ENCODE measurements at regions not wholly inside any gene's neighbourhood (a gene's known extent, or its start where the extent isn't known, plus 50 kb on each side); places are given as distances from the start of the nearest gene placed in this dataset.

DNA sequence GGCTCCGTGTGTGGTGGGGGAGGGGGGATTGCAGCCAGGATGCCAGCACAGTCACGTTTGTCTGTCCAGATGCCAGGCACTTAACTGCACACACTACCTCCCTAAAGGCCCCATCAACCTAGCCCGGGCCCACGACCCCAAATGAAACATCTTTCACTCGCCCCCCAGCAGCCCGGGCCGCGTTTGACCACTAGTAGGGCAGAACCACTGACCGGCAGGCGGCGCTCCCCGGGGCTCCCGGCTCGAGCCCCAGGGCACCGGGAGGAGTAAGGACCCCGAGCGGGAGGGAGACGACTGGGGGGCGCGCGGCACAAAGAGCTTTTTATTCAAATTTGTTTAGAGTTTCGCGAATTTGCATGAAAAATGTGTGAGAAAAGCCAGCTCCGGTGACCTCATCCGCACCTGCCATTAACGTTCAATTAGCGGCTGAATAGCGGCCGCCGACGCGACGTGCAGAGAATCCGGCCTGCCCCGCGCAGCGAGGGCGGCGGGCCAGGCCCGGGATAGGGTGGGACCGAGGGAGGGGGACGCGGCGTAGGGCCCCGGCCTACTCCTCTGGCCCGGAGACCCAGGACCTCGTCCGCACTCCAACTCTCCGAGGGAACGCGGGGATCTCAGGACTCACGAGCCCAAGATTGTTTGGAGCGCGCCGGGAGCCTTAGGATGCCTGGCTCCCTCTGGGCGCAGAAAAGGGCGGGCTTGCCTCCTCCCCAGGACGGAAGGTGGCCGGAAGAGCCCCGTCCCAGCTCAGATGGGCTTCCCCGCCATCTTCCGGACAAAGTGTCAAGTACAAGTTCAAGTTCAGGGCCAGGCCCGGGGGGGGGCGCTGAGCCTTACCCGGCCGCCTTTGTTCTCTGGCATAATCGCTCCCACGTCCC is 64.9 kb upstream of the POLG start:
- peak overlapping the region; percentile 9 for H3K4me3 ChIP-seq (ENCODE audit: low read depth, low read length)
- TF ChIP-seq, protein P1, sequence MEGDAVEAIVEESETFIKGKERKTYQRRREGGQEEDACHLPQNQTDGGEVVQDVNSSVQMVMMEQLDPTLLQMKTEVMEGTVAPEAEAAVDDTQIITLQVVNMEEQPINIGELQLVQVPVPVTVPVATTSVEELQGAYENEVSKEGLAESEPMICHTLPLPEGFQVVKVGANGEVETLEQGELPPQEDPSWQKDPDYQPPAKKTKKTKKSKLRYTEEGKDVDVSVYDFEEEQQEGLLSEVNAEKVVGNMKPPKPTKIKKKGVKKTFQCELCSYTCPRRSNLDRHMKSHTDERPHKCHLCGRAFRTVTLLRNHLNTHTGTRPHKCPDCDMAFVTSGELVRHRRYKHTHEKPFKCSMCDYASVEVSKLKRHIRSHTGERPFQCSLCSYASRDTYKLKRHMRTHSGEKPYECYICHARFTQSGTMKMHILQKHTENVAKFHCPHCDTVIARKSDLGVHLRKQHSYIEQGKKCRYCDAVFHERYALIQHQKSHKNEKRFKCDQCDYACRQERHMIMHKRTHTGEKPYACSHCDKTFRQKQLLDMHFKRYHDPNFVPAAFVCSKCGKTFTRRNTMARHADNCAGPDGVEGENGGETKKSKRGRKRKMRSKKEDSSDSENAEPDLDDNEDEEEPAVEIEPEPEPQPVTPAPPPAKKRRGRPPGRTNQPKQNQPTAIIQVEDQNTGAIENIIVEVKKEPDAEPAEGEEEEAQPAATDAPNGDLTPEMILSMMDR (IDR thresholded peaks at IDR 0.05; ENCODE audit: insufficient read depth, low read length) = peak; percentile 37
- DNase-seq (ENCODE audit: low read depth) = no peak

DNA sequence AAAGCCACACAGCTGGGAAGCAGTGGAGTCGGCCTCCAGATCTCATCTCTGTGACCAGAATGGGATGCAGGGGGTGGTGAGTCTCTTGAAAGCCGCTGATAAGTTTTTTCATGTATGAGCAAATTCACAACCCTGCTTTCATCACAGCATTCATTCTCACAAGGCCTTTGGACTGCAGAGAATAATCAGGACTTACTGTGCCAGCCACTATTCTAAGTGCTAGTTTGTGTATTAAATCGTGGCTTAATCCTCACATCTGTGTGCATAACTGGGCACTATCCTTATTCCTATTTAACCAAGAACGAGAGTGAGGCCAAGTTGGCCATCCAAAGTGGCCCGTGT is 64.2 kb upstream of the POLG start:
- DNase-seq (ENCODE audit: low read depth) = no peak
- no peak overlapping the region for H3K4me3 ChIP-seq (ENCODE audit: low read depth, low read length)
- TF ChIP-seq, protein P1 (IDR thresholded peaks at IDR 0.05; ENCODE audit: insufficient read depth, low read length) = no peak

DNA sequence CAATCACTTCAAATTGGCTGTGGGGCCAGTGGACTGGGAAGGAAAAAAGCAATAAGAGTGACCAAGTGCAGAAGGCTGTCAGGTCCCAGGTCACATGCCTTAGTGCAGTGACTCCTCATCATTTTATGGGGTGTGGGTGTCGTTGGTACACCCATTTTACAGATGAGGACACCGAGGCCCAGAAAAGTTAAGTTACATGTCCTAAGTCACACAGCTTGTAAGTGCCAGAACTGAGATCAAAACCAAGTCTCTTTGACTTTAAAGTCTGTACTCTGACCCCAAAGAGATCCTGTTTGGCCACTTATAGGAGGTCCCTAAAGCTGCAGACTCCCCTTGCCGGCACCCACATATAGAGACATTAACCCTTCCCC is 63.0 kb upstream of the POLG start:
- TF ChIP-seq, protein P1 (IDR thresholded peaks at IDR 0.05; ENCODE audit: insufficient read depth, low read length) = no peak
- H3K4me3 ChIP-seq (ENCODE audit: low read depth, low read length) = no peak overlapping the region
- no peak for DNase-seq (ENCODE audit: low read depth)

DNA sequence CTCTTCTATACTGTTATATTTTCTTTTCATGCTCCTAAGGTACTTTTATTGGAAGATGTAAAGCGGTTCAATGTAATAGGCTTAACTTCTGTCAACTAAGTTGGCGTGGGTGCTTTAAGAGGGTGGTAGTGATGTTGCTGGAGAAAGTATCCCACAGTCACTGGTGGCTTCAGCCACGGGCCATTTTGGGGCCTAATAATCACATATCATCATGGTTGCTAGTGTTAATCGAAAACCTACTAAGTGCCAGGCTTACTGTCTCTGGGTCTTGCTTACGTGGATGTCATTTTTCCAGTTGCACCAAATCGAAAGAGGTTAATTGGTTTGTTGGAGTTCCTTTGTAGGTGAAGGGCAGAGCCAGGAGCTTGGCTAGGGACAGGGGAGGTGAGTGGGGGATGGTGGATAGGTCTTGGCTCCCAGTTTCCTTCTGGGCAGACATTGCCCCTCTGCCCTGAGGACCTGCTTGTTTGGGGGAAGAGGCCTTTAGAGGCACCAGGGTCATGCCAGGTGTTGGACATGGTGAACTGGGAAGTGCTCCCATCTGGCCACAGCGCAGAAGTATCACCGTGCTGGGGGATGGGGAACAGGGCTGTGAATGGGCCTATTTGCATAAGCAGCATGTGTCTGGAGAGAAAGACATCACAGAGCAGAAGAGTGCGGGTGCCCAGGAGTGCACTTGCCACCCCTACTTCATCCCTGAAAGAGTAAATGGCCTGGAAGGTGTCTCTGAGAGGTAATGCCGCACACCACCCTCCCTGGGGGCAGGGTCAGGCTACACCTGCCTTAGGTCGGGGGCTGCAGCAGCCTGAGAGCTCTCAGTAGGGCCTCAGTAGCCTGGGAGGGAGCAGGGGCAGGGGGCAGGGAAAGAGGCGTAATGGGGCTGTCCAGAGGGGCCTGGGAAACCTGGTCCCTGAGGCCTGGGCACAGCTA is 62.4 kb upstream of the POLG start:
- no peak for DNase-seq (ENCODE audit: low read depth)
- TF ChIP-seq, protein P1 (IDR thresholded peaks at IDR 0.05; ENCODE audit: insufficient read depth, low read length) = no peak
- H3K4me3 ChIP-seq (ENCODE audit: low read depth, low read length) = no peak overlapping the region

DNA sequence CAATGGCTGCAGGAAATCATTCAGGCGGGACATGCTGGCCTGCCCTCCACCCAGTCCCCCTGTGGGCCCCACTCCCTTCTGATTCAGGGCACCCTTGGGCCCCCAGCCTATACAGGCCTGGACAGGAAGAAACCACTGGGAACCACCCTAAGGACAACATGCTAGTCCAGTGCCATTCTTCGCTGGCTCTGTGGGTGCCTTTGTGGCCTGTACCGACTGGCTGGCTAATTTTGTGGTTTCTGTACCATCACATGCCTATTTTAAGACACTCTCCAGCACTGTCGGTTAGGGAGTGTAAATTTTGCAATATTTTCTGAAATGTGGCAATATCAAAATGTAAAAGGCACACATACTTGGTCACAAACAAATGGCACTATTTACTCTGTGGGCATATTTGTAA is 61.4 kb upstream of the POLG start:
- DNase-seq (ENCODE audit: low read depth) = no peak
- H3K4me3 ChIP-seq (ENCODE audit: low read depth, low read length) = no peak overlapping the region
- TF ChIP-seq, protein P1 (IDR thresholded peaks at IDR 0.05; ENCODE audit: insufficient read depth, low read length) = no peak

DNA sequence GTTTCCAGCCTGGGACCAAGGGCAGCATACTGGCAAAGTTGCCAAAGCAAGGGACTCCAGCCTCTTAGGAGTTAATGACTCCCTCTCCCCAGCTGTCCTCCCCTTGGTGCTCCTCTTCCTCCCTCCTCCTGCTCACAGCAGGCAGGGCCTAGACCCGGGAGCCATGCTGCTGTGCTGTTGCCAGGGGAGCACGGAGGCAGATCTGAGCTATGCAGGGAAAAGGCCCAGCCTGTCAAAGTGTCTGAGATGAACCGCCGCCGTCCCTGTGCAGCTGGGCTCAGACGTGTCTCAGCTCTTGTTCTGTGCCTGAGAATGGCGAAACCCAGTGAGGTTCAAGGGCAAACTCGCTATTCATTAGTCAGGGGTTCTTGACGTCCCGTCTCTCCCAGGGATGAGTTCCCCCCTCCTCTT is 60.8 kb upstream of the POLG start:
- TF ChIP-seq, protein P1 (IDR thresholded peaks at IDR 0.05; ENCODE audit: insufficient read depth, low read length) = no peak
- DNase-seq (ENCODE audit: low read depth) = no peak
- no peak overlapping the region for H3K4me3 ChIP-seq (ENCODE audit: low read depth, low read length)
